GM12892 (cell line): ENCODE measurements at regions not wholly inside any gene's neighbourhood (a gene's known extent, or its start where the extent isn't known, plus 50 kb on each side); places are given as distances from the start of the nearest gene placed in this dataset.

ENCODE experiments used
- POLR2A ChIP-seq: IDR thresholded peaks from 2 replicates; pipeline ENCODE4 v1.6.1; 2011; ENCODE audit warnings: low read depth, low read length, control low read depth
- TAF1 ChIP-seq: IDR thresholded peaks from 2 replicates; pipeline ENCODE4 v1.6.1; 2011; ENCODE audit warnings: low read depth, mild to moderate bottlenecking, control low read depth, low read length, borderline replicate concordance

DNA sequence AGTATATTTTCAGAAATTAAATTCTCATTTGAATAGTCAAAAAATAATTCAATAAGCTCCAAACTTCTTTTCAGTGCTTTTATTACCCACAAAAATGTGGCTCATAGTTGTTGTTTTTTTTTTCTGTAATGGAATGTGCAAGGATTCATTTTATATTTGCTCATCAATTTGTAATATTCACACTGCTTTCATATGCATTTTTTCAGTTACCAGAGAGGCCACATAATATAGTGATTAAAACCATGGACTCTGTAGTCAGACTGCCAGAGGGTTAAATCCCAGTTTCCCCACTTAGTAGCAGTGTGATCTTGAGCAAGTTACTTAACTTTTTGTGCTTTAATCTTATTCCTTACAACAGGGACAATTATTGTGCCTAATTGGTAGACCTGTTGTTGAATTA is 64.5 kb downstream of the FAM9B start:
- TF ChIP-seq POLR2A (no peak), TAF1 (no peak)
